ENCODE measurements at regions not wholly inside any gene's neighbourhood (a gene's known extent, or its start where the extent isn't known, plus 50 kb on each side); places are given as distances from the start of the nearest gene placed in this dataset.

- no peak for TF ChIP-seq TFE3 (CRISPR knock-in tag; IDR thresholded peaks at IDR 0.05)
- TF ChIP-seq BRD4 (CRISPR knock-in tag; IDR thresholded peaks at IDR 0.05), result no peak
- TF ChIP-seq MED8 (CRISPR knock-in tag; IDR thresholded peaks at IDR 0.05; ENCODE audit: insufficient replicate concordance), result no peak
- no peak for TF ChIP-seq REST (IDR thresholded peaks at IDR 0.05; ENCODE audit: borderline replicate concordance in 1 of 2, low read depth in 1 of 2, low read length in 2 of 2)
- TF ChIP-seq ZSCAN5A (CRISPR knock-in tag; IDR thresholded peaks at IDR 0.05; ENCODE audit: borderline replicate concordance), result no peak
- TF ChIP-seq ZFP82 (CRISPR knock-in tag; IDR thresholded peaks at IDR 0.05; ENCODE audit: borderline replicate concordance), result no peak
Observed at GRCh38 chr1:234661317-234661928, 51.4 kb upstream of the IRF2BP2 start (continued).
